NCI-H1048 (cell line): ENCODE measurements at regions not wholly inside any gene's neighbourhood (a gene's known extent, or its start where the extent isn't known, plus 50 kb on each side); places are given as distances from the start of the nearest gene placed in this dataset.

Experiments
- DNase-seq: peaks from one replicate; lab custom pipeline; 2025; lab: John Stamatoyannopoulos, UW

DNA sequence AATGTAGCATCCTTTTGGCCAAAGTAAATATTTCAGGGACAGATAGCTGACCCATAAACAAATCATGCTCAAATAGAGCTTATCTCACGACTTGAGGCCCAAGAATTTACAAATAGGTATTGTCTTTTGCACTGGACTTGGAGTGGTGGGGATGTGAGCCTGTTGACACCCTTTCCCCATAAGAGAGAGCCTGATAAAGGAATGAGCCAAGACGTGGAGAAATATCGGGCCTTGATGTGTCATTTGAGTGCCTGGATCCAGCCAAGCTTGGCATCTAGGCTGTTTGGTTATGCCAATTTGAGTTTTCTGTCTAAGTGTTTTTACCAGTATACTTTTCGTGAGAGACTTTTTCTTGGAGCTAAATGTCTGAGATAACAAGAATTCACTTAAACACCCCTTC, 112.9 kb upstream of the RGMA start:
- no peak for DNase-seq

DNA sequence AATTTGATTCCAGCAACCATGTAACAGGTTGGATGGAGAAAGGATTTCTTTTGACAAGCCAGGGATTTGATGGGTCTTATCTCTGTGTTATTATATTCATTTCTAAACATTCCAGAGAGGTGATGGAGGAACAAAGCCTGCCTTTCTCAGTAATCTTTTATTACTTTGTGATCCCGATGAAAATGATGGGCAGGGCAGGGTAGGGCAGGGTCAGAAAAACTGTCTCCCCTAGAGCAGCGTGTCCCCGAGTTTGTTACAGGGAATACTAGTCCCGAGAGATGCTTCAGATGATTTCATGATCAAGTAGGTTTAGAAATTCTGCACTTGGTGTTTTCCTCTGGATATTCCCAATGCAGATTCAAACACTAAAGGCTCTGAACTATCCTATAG, 111.8 kb upstream of the RGMA start:
- DNase-seq: no peak

DNA sequence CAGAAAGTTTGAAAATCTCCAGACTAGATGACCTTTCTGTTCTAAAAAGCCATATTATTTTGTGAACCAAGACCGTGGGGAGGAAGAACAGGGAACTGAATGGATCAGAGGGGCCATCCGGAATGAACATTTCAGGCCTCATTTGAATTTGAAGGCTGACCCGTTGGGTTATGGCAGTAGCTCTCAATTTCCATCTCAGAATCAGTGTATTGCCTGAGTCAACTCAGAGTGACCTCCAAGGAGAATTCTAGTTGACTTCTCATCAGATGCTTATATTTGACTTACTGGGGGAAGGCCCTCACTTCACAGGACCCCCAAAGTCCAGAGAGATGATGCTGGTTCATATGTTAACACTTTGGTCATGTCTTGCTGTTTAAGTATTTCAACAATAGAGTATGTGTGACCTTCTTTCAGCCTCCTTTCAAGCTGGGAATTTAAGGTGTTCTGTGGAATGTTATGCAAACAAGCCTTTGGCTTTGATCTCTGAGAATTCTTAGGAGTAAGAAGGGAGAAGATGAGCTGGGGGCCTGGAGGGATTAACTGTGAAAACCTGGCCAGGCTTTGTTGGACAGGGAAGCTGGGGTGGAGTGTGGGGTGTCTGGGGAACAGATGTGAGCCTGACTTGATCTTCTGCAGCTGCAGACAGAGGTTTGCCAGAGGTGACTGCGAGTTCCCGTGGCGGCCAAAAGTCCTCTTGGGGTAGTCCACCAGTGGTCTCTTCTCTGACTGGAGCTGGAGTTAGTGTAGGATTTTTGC, 111.2 kb upstream of the RGMA start:
- DNase-seq: no peak

DNA sequence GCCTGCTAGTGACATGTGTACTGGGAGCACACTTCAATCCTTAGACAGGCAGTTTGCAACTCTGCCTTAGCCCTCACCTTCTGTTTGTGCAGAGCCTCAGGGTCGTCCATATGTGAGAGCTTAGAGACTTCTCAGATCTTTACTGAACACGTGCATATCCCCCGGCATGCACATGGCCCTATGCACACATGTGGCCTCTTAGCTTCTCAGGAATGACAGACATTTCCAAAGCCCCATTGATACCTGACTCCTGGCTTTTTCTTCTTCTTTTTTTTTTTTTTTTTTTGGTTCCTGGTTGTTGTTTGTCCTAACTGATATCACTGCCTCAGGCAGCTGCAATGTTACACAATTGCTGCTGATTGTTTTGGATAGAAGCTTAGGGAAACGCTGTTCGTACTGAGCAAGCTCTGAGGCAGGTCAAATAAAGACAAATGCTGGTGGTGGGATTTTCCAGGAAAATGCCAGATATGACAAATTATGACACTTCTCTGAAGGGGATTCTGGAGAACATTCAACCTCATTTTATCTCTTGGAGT, 107.2 kb upstream of the RGMA start:
- no peak for DNase-seq

DNA sequence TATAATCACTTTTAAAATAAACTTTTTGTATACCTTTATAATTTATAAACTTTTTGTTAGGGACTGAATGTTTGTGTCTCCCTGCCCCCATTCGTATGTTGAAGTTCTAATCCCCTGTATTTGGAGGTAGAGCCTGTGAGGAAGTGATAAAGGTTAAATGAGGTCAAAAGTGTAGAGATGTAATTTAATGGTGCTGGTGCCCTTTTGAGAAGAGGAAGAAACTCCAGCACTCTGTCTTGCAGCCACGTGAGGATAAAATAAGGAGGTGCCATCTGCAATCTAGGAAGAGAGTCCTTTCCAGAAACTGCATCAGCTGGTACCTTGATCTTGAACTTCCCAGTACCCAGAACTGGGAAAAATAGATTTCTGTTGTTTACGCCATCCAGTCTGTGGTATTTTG, 106.1 kb upstream of the RGMA start:
- no peak for DNase-seq

DNA sequence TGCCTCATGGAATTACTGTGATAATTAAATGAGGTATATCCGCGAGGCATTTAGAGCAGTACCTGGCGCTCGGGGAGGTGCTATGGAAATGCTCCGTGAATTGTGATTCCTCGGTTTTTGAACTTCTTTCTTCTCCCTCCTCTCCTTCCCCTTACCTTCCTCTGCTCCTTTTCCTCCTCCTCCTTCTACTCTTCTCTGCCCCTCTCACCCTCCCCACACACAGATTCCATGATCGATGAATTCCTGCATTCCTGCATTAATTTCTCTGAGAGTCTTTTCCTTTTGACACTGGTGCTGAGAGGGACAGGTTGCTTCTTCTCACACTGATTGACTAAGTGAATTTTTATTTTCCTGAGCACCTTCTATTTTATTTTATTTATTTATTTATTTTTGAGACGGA, 101.2 kb upstream of the RGMA start:
- DNase-seq: no peak

DNA sequence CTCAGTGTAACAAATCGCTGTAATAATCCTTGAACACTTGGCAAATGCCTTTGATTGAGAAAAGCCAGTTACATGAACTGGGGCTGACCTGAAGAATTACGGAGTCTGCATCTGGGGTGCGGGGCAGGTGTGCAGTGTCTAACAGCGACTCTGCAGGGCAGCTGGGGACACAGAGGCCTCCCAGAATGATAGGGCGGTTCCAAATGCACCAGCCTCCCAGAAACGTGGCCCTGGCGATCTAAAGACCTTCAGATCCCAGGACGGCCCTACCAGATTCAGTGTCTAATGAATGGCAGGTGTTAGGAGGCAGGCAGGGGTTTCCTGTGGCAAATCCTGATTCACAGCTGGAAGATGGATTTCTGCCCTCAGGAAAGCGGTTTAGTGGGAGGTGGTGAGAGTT, 100.5 kb upstream of the RGMA start:
- no peak for DNase-seq

DNA sequence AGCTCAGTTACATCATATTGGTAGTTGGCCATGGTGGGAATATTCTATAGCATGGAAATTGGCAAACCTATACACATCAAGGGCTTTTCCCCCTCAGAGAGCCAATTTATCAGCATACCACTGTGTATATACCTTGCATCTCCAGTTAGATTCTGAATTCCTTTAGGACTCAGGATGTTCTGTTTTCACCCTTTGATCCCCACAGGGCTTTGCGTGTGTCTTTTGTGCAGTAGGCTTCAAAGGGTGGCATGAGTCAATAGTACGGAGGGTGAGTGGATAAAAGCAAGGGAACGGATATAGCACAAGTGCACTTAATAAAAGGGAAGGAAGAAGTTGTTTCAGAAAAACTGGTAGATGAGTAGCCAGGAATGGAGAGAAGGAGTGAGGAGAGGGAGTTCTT, 99.2 kb upstream of the RGMA start:
- DNase-seq: no peak

DNA sequence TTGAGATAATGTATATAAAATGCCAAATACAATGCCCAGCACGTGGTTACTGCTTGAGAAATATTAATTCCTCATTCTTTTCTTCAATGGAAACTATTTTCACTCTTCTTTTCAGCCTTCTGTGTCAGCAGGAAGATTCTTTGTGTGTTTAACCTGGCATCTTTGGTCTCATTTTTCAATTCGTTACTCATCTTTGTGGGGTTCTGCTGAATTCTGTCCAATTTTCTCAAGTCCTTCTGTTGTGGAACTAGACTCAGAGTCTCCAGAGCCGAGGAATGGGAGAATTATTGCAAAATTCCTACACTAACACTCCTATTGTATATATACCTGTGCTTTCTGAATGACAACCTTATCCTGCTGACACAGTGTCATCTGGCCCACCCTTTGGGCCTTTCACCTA, 96.8 kb upstream of the RGMA start:
- no peak for DNase-seq

DNA sequence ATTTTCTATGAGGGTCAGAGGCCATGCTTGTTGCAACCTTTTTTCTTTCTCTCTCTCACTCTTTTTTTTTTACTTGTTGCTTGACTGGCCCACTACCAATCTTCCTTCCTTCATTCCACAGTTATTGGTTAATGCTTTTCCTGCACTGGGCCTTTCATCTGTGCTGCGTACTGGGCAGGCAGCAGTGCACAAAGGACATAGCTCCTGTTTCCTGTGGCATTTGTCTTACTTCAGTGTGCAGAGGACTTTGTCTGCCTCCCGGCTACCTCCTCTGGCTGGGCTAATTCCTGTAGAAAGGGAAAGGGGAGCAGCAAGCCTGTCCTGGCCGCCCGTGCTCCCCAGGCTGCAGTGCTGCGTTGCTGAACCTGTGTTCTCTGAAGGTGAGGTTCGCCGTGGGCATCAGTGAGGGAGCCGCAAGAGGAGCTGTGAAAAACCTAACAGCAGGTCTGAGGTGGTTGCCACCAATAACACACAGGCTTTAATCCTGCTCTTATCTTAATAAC, 93.7 kb upstream of the RGMA start:
- DNase-seq: no peak

DNA sequence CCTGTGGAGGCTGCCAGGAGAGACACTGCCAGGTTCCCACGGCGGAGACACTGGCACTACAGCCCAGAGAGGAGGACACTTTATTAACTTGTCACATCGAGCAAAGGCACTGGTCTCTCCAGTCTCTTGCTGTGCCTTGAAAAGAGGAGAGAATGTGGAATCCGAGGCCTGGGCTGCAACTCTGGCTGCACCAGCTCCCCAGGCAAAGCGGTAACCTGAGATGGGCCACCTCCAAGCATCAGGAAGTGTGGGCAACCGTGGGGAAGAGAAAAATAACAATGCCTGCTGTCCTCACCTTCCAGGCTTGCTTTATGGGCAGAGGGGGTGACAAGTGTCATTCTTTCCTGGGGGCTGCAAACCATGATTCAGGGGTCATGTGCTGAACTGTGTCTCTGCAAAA, 91.6 kb upstream of the RGMA start:
- no peak for DNase-seq

DNA sequence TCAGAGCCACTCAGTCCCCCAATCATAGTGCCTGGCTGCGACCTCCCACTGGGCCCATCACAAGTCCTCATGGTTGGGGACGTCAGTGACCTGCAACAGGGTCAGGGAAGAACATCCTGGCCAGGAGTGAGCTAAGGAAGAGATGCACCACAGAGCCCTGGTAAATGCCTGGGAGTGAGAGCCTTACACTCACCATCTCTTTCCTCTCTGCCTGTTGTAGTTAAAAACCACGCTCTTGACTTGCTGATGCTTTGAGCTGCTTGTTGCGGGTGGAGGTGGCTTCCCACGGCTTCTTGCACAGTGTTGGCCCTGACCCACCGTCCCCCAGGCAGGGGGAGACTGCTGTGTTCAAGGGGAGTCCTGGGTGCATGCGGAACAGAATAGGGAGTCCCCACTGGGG, 91.1 kb upstream of the RGMA start:
- DNase-seq: no peak

DNA sequence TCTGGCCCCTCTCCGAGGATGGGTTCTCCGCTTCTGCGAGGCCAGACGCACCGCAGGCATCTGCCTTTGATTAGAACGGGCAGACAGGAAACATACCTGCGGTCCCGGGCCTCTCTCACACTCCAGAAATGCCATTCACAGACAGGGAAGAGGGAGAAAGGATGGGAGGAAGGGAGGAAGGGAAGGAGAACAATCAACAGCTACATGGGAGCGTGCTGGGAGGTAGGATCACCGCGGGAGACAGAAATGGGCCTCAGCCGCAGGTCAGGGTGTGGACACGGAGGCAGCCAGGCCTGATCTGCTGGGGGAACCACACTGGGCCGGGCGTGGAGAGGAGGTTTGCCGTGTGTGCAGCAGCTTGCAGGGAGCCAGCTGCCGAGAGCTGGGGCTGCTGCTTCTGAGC, 90.7 kb upstream of the RGMA start:
- no peak for DNase-seq

DNA sequence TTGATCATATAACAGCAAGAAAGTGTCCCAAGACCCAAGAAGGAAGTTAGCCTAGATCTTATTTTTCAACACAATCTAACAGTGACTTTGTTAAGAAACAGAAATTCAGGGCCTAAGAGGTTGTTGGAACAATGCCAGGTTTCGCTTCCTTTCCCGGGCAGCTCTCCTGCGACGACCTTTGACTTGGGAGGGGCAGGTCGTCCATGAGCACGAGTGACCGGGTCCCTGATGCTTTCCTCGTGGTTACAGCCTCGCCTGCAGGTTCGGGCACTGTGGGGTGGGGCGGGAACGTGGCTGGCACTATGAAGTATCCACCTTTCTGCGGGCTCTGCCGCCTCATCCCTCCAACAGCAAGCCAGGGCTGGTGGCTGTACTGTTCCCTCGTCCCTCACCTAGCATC, 90.1 kb upstream of the RGMA start:
- no peak for DNase-seq

DNA sequence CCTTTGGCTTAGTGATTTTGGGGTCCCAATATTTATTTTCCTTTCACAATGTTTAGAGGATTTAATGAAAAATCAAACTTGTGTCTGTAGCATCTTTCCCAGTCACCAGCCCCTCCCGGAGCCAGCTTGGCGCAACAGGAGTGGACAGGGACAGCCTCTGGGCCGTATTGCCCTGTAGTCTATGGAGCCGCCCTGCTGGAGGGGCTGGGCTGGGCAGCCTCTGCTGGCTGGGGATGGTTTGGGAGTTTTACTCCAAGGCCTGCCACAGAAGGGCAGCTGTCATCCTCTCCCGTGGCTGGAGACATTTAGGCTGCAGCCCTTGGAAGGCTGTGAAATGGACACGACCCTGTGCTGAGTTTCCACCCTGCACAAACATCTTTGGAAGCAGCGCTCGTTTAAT, 89.4 kb upstream of the RGMA start:
- no peak for DNase-seq

DNA sequence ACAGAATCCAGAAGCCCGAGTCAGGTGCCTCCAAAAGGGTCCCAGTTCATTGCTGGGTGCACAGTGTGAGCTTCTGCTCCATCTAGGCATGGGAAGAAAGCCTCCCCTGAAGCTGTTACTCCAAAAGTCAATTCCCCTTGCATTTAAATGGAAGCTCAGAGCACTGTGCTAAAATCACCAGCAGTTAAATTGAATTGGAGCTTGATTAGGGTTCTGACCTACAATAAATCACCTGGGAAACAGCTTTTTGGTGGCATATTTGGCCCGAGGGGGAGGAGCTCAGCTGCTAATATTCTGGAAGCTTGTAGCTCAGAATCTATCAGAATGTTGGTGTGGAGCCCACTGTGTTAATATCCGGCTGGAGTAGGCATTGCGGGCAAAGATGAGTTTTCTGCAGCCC, 87.1 kb upstream of the RGMA start:
- no peak for DNase-seq

DNA sequence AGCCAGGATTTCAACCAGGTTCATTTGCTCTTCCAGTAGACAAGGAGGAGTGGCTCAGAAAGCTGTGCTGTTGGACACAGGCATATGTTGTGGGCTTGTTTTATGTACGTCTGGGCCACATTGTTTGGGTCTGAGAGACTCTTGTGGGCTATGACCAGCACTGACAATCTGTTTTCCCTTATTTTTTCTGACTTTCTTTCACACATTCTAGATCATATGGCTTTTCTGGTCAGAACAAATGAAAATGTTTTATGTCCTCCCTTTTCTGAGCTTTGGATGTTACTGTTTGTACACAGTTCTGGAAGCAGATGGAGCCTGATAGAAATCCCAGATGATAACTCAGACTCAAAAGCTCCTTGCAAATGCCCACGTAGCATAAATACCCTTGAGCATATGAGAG, 85.8 kb upstream of the RGMA start:
- no peak for DNase-seq

DNA sequence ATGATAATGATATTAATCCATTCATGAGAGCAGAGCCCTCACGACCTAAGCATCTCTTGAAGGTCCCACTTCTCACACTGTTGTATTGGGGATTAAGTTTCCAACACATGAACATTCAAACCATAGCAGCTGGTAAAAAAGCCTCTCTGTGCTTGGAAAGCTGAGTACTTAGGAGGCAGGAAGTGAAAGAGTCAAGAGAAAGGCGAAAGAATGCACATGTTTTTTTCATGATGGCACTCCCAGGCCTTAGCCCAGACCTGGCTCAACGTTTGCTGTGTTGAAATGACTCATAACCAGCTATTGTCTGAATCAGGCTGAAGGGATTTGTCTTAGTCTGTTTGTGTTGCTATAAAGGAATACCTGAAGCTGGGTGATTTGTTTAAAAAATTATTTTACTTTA, 84.4 kb upstream of the RGMA start:
- DNase-seq: no peak

DNA sequence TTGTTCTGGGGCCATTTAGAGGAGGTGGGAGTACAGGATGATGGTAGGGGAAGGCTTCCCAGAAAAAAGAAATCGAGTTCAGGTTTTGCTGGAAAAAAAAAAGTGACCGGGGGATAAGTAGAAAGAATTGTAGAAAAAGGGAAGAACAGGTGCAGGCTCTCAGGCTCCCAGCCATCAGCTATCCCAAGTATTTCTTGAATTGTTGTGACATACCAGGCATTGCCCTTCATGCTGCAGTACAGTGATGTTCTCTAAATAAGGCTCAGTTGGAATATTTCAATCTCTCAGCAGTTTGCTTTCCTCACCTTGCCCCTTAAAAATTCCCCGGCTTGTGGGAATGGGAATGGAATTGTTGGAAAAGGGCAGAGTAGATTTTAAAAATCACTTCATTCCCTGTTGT, 82.5 kb upstream of the RGMA start:
- DNase-seq: no peak

DNA sequence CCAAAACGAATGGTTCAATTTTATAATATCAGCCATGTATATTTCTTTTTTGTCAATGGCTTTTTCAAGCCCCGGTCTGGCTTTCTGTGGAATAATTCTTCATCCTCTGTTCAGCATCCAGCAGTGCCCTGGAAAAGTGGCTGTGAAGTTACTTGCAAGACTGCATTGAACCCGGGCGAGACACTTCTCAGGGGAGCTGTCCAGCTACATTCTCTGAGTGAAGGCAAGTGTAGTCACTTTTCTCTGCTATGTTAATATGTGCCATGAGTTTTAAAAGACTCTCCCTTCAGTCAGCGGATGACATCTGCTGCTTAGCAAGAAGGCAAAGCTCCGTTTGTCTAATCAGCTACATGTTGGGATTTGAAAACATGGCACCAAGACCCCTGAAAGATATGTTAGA, 81.3 kb upstream of the RGMA start:
- no peak for DNase-seq

DNA sequence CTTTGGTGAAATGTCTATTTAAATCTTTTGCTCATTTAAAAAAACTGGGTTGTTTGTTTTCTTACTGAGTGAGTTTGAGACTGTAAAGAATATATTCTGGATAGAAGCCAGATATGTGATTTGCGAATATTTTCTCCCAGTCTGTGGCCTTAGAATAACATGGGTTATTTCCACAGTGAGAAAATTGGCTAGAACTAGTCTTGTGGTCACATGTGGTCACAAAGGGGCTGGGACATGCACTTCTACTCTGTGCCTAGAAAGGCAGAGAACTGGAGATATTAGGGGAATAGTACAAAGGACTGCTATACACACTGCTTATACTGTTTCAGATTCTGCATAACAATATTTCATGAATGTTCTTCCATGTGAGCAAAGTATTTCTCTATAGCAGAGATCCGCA, 79.9 kb upstream of the RGMA start:
- DNase-seq: no peak

DNA sequence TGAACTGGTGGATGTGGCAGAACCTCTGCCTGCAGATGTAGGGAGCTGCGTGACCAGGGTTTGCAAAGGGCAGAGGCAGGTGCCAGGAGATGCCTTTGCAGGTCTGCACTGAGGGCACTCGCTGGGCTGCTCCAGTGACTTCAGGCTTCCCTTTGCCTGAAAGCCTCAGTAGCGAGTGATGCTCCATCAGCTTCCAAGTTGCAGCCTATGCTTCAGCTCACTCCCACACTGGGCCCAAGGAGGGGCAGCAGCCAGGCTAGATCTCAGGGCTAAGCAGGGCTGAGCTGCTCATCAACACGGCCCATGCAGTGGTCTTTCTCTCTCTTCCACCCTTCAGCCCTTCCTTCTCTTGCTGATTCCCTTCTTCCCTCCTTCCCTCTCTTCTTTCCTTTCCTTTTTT, 78.3 kb upstream of the RGMA start:
- DNase-seq: no peak

DNA sequence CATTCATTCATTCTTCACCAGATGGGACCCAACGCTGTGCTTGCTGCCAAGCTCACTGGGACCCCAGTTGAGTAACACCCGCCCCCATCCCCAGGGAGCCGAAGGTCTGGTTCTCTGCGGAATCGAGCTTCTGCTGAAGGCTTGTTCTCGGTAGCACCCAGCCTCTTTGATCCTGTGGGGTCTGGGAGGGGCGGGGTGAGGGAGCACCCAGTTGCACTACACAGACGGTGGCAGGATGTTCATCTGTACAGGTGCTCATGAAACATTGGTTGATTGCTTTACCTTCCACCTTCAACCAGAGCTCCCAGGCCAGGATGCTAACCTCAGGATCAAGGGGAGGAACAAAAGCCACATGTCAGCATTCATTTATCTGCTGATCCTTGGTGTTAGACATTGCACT, 77.7 kb upstream of the RGMA start:
- no peak for DNase-seq

DNA sequence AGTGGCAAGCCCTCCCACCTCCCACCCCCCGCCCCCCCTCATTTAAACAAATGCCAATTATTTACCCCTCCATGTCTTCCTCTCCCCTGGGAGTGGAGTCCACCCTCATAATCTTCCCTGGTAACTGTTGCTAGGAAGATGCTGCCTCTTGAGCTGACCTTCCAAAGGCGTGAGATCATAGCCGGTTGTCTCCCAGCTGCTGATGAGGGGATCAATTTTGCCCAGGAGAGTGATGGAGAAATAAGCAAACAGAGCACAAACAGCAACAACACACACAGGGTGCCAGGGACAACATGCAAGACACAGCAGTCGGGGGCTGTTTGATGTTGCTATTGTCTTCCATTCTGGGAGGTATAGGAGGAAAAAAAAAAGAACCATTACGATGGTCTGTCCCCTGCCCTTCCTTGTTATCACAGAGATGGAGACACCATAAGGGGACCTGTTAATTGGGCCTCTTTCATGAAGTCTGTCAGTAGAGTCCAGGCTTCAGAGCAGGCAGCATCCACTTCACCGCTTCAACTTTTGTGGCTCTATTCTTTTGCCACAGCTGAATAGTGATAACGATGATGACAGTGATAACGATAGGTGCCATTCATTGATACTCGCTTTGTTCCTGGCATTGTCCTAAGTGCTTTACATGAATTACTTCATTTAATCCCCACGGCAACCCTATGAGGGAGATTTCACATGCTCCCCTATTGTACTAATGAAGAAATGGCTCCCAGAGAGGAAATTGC, 76.9 kb upstream of the RGMA start:
- DNase-seq: no peak
